ENCODE measurements at regions not wholly inside any gene's neighbourhood (a gene's known extent, or its start where the extent isn't known, plus 50 kb on each side); places are given as distances from the start of the nearest gene placed in this dataset.

GRCh38 chr6:82823361-82823760 lies 242.3 kb downstream of the UBE3D start:
- H3K27ac ChIP-seq (ENCODE audit: low read length) = no peak overlapping the region
- H3K27me3 ChIP-seq (ENCODE audit: control insufficient read depth, insufficient read depth, low read length) = no peaks in the 10 kb centered on the region; the same call in 1 of the 2 replicates
- intact Hi-C loops (cut with micrococcal nuclease; ENCODE audit: unreplicated experiment) (no loop called here), in situ Hi-C loops (cut with HindIII; ENCODE audit: low pct_unique_long_range_greater_than_20kb, low sequenced_read_pairs) (no loop called here)
- DNase-seq (ENCODE audit: low read depth, low spot score) (no peak), ATAC-seq (no peak)
- no peaks in the 10 kb centered on the region for H3K4me1 ChIP-seq (ENCODE audit: control insufficient read depth, insufficient read depth, low read length)
- no TSS peak for BruUV-seq (replicated peaks)
- H3K4me3 ChIP-seq (ENCODE audit: low read depth in 2 of 2, low read length in 2 of 2) = no peak overlapping the region
- ChIA-PET POLR2A (no interaction called here), CTCF (no interaction called here)
- H3K36me3 ChIP-seq (ENCODE audit: control insufficient read depth, insufficient read depth, low read length) = no peaks in the 10 kb centered on the region
- H3K9me3 ChIP-seq (ENCODE audit: control insufficient read depth, insufficient read depth, low read depth, low read length) = no peaks in the 10 kb centered on the region
- TF ChIP-seq, protein P1, sequence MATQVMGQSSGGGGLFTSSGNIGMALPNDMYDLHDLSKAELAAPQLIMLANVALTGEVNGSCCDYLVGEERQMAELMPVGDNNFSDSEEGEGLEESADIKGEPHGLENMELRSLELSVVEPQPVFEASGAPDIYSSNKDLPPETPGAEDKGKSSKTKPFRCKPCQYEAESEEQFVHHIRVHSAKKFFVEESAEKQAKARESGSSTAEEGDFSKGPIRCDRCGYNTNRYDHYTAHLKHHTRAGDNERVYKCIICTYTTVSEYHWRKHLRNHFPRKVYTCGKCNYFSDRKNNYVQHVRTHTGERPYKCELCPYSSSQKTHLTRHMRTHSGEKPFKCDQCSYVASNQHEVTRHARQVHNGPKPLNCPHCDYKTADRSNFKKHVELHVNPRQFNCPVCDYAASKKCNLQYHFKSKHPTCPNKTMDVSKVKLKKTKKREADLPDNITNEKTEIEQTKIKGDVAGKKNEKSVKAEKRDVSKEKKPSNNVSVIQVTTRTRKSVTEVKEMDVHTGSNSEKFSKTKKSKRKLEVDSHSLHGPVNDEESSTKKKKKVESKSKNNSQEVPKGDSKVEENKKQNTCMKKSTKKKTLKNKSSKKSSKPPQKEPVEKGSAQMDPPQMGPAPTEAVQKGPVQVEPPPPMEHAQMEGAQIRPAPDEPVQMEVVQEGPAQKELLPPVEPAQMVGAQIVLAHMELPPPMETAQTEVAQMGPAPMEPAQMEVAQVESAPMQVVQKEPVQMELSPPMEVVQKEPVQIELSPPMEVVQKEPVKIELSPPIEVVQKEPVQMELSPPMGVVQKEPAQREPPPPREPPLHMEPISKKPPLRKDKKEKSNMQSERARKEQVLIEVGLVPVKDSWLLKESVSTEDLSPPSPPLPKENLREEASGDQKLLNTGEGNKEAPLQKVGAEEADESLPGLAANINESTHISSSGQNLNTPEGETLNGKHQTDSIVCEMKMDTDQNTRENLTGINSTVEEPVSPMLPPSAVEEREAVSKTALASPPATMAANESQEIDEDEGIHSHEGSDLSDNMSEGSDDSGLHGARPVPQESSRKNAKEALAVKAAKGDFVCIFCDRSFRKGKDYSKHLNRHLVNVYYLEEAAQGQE (IDR thresholded peaks at IDR 0.05; ENCODE audit: insufficient read depth in 1 of 2, low read depth in 2 of 2, low read length in 1 of 2) = no peak
- TF ChIP-seq SIN3A (IDR thresholded peaks at IDR 0.05; ENCODE audit: borderline replicate concordance, insufficient read depth, low read depth, low read length) = no peak
- TF ChIP-seq, protein P2, sequence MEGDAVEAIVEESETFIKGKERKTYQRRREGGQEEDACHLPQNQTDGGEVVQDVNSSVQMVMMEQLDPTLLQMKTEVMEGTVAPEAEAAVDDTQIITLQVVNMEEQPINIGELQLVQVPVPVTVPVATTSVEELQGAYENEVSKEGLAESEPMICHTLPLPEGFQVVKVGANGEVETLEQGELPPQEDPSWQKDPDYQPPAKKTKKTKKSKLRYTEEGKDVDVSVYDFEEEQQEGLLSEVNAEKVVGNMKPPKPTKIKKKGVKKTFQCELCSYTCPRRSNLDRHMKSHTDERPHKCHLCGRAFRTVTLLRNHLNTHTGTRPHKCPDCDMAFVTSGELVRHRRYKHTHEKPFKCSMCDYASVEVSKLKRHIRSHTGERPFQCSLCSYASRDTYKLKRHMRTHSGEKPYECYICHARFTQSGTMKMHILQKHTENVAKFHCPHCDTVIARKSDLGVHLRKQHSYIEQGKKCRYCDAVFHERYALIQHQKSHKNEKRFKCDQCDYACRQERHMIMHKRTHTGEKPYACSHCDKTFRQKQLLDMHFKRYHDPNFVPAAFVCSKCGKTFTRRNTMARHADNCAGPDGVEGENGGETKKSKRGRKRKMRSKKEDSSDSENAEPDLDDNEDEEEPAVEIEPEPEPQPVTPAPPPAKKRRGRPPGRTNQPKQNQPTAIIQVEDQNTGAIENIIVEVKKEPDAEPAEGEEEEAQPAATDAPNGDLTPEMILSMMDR (IDR thresholded peaks at IDR 0.05) = no peak
- TF ChIP-seq TCF7L2 (IDR thresholded peaks at IDR 0.05; ENCODE audit: low read depth, low read length) = no peak
- TF ChIP-seq POLR2AphosphoS5 (IDR thresholded peaks at IDR 0.05; ENCODE audit: low read depth, low read length) = no peak

- ChIA-PET CTCF (no interaction called here), POLR2A (no interaction called here)
- TF ChIP-seq, protein P1 (IDR thresholded peaks at IDR 0.05; ENCODE audit: insufficient read depth in 1 of 2, low read depth in 2 of 2, low read length in 1 of 2) = no peak
- TF ChIP-seq, protein P2 (IDR thresholded peaks at IDR 0.05) = no peak
- TF ChIP-seq SIN3A (IDR thresholded peaks at IDR 0.05; ENCODE audit: borderline replicate concordance, insufficient read depth, low read depth, low read length) = no peak
- TF ChIP-seq TCF7L2 (IDR thresholded peaks at IDR 0.05; ENCODE audit: low read depth, low read length) = no peak
- no peak for TF ChIP-seq POLR2AphosphoS5 (IDR thresholded peaks at IDR 0.05; ENCODE audit: low read depth, low read length)
- Histone ChIP-seq H3K36me3 (ENCODE audit: control insufficient read depth, insufficient read depth, low read length) (no peaks in the 10 kb centered on the region), H3K4me3 (ENCODE audit: low read depth in 2 of 2, low read length in 2 of 2) (no peak overlapping the region), H3K4me1 (ENCODE audit: control insufficient read depth, insufficient read depth, low read length) (no peaks in the 10 kb centered on the region), H3K27ac (ENCODE audit: low read length) (no peak overlapping the region), H3K27me3 (ENCODE audit: control insufficient read depth, insufficient read depth, low read length) (no peaks in the 10 kb centered on the region), H3K9me3 (ENCODE audit: control insufficient read depth, insufficient read depth, low read depth, low read length) (no peaks in the 10 kb centered on the region)
- DNase-seq (ENCODE audit: low read depth, low spot score) (no peak), ATAC-seq (no peak)
- intact Hi-C loops (cut with micrococcal nuclease; ENCODE audit: unreplicated experiment) = no loop called here
- in situ Hi-C loops (cut with HindIII; ENCODE audit: low pct_unique_long_range_greater_than_20kb, low sequenced_read_pairs) = no loop called here
- no TSS peak for BruUV-seq (replicated peaks)
Measured at GRCh38 chr6:82832811-82833210, 232.8 kb downstream of the UBE3D start.
